ENCODE measurements at regions not wholly inside any gene's neighbourhood (a gene's known extent, or its start where the extent isn't known, plus 50 kb on each side); places are given as distances from the start of the nearest gene placed in this dataset.

- H3K27me3 ChIP-seq (ENCODE audit: low read depth, low read length) = no peaks in the 10 kb centered on the region
Measured at GRCh38 chr3:6717026-6717943, 143.6 kb upstream of the GRM7 start.

GRCh38 chr3:6719999-6720398 is 140.9 kb upstream of the GRM7 start:
- H3K4me1 ChIP-seq (ENCODE audit: control insufficient read depth in 1 of 2, insufficient read depth in 2 of 2, low read length in 2 of 2) = no peaks in the 10 kb centered on the region
- no peak overlapping the region for H3K27ac ChIP-seq (ENCODE audit: low read length)
- H3K9me3 ChIP-seq (ENCODE audit: control insufficient read depth in 1 of 2, low read length in 2 of 2) = no peaks in the 10 kb centered on the region
- H3K36me3 ChIP-seq (ENCODE audit: control insufficient read depth in 1 of 2, insufficient read depth in 2 of 2, low read length in 2 of 2) = no peaks in the 10 kb centered on the region
- no peak overlapping the region for H3K4me3 ChIP-seq (ENCODE audit: low read depth in 1 of 2, low read length in 2 of 2)
- H3K27me3 ChIP-seq (ENCODE audit: low read depth, low read length) = no peaks in the 10 kb centered on the region

More at GRCh38 chr3:6717026-6717943, 143.6 kb upstream of the GRM7 start:
- no peaks in the 10 kb centered on the region for H3K36me3 ChIP-seq (ENCODE audit: control insufficient read depth in 1 of 2, insufficient read depth in 2 of 2, low read length in 2 of 2)
- H3K4me3 ChIP-seq (ENCODE audit: low read depth in 1 of 2, low read length in 2 of 2) = no peak overlapping the region
- no peaks in the 10 kb centered on the region for H3K4me1 ChIP-seq (ENCODE audit: control insufficient read depth in 1 of 2, insufficient read depth in 2 of 2, low read length in 2 of 2)
- no peak overlapping the region for H3K27ac ChIP-seq (ENCODE audit: low read length)
- no peaks in the 10 kb centered on the region for H3K9me3 ChIP-seq (ENCODE audit: control insufficient read depth in 1 of 2, low read length in 2 of 2)

- no peak overlapping the region for H3K4me3 ChIP-seq (ENCODE audit: low read depth in 1 of 2, low read length in 2 of 2)
- H3K4me1 ChIP-seq (ENCODE audit: control insufficient read depth in 1 of 2, insufficient read depth in 2 of 2, low read length in 2 of 2) = no peaks in the 10 kb centered on the region
Measured at GRCh38 chr3:6721491-6721890, 139.4 kb upstream of the GRM7 start.

DNA sequence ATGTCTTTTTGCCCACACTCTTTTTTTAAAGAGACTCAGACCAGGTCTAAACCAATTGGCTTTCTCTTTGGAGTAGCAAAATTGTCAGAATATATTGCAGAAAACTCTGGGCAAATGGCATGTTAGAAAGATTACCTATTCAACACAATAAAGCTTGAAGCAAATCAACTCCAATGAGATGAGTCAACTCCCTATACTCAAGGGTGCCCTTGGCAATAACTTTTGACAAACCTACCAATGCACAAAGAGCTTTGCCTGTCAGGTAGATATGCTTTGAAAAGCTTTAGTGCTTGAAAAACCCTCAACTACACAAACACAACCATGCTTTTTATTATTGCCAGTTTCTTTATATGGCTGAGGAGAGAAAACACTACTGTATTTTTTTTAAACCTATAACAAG is 137.7 kb upstream of the GRM7 start:
- no peaks in the 10 kb centered on the region for H3K36me3 ChIP-seq (ENCODE audit: control insufficient read depth in 1 of 2, insufficient read depth in 2 of 2, low read length in 2 of 2)
- H3K27ac ChIP-seq (ENCODE audit: low read length) = no peak overlapping the region
- no peaks in the 10 kb centered on the region for H3K9me3 ChIP-seq (ENCODE audit: control insufficient read depth in 1 of 2, low read length in 2 of 2)

More at GRCh38 chr3:6721491-6721890, 139.4 kb upstream of the GRM7 start:
- no peaks in the 10 kb centered on the region for H3K36me3 ChIP-seq (ENCODE audit: control insufficient read depth in 1 of 2, insufficient read depth in 2 of 2, low read length in 2 of 2)
- H3K27me3 ChIP-seq (ENCODE audit: low read depth, low read length) = no peaks in the 10 kb centered on the region
- no peak overlapping the region for H3K27ac ChIP-seq (ENCODE audit: low read length)
- H3K9me3 ChIP-seq (ENCODE audit: control insufficient read depth in 1 of 2, low read length in 2 of 2) = no peaks in the 10 kb centered on the region

DNA sequence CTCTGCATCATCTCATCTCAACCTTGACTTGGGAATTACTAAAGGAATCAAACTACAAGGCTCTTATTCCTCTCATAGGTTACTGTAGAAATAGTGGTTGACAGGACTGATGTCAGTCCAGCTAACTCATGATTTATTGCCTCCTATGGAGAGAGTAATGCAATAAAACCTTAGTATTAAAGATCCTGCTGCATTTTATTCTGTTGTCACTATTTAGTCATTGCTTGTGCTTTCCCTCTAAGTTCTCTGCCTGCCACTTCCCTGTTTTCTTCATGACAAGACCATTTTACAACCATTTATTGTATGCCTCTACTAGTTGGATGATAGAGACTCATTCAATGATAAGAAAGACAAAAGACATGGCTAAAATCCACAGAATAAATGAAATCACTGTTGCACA is 134.1 kb upstream of the GRM7 start:
- H3K4me3 ChIP-seq (ENCODE audit: low read depth in 1 of 2, low read length in 2 of 2) = no peak overlapping the region
- H3K9me3 ChIP-seq (ENCODE audit: control insufficient read depth in 1 of 2, low read length in 2 of 2) = peaks cover 0 to 3% of the 10 kb centered on the region in 2 donors
- H3K27ac ChIP-seq (ENCODE audit: low read length) = no peak overlapping the region
- H3K36me3 ChIP-seq (ENCODE audit: control insufficient read depth in 1 of 2, insufficient read depth in 2 of 2, low read length in 2 of 2) = no peaks in the 10 kb centered on the region
- H3K4me1 ChIP-seq (ENCODE audit: control insufficient read depth in 1 of 2, insufficient read depth in 2 of 2, low read length in 2 of 2) = no peaks in the 10 kb centered on the region
- H3K27me3 ChIP-seq (ENCODE audit: low read depth, low read length) = no peaks in the 10 kb centered on the region

More for the DNA sequence above, 137.7 kb upstream of the GRM7 start:
- H3K4me3 ChIP-seq (ENCODE audit: low read depth in 1 of 2, low read length in 2 of 2) = no peak overlapping the region
- no peaks in the 10 kb centered on the region for H3K4me1 ChIP-seq (ENCODE audit: control insufficient read depth in 1 of 2, insufficient read depth in 2 of 2, low read length in 2 of 2)
- H3K27me3 ChIP-seq (ENCODE audit: low read depth, low read length) = no peaks in the 10 kb centered on the region

- H3K9me3 ChIP-seq (ENCODE audit: control insufficient read depth in 1 of 2, low read length in 2 of 2) = peaks cover 0 to 3% of the 10 kb centered on the region in 2 donors
- H3K4me3 ChIP-seq (ENCODE audit: low read depth in 1 of 2, low read length in 2 of 2) = no peak overlapping the region
- no peaks in the 10 kb centered on the region for H3K27me3 ChIP-seq (ENCODE audit: low read depth, low read length)
- H3K27ac ChIP-seq (ENCODE audit: low read length) = no peak overlapping the region
- H3K36me3 ChIP-seq (ENCODE audit: control insufficient read depth in 1 of 2, insufficient read depth in 2 of 2, low read length in 2 of 2) = no peaks in the 10 kb centered on the region
- H3K4me1 ChIP-seq (ENCODE audit: control insufficient read depth in 1 of 2, insufficient read depth in 2 of 2, low read length in 2 of 2) = no peaks in the 10 kb centered on the region
Measured at GRCh38 chr3:6732807-6733206, 128.1 kb upstream of the GRM7 start.

GRCh38 chr3:6733699-6734394 is 127.1 kb upstream of the GRM7 start:
- no peak overlapping the region for H3K4me3 ChIP-seq (ENCODE audit: low read depth in 1 of 2, low read length in 2 of 2)
- peaks cover 0 to 3% of the 10 kb centered on the region in 2 donors for H3K9me3 ChIP-seq (ENCODE audit: control insufficient read depth in 1 of 2, low read length in 2 of 2)
- no peaks in the 10 kb centered on the region for H3K4me1 ChIP-seq (ENCODE audit: control insufficient read depth in 1 of 2, insufficient read depth in 2 of 2, low read length in 2 of 2)
- H3K27ac ChIP-seq (ENCODE audit: low read length) = no peak overlapping the region
- no peaks in the 10 kb centered on the region for H3K36me3 ChIP-seq (ENCODE audit: control insufficient read depth in 1 of 2, insufficient read depth in 2 of 2, low read length in 2 of 2)
- no peaks in the 10 kb centered on the region for H3K27me3 ChIP-seq (ENCODE audit: low read depth, low read length)

- H3K36me3 ChIP-seq (ENCODE audit: control insufficient read depth in 1 of 2, insufficient read depth in 2 of 2, low read length in 2 of 2) = no peaks in the 10 kb centered on the region
- peaks cover 0 to 2% of the 10 kb centered on the region in 2 donors for H3K9me3 ChIP-seq (ENCODE audit: control insufficient read depth in 1 of 2, low read length in 2 of 2)
- H3K4me3 ChIP-seq (ENCODE audit: low read depth in 1 of 2, low read length in 2 of 2) = no peak overlapping the region
- no peak overlapping the region for H3K27ac ChIP-seq (ENCODE audit: low read length)
- no peaks in the 10 kb centered on the region for H3K27me3 ChIP-seq (ENCODE audit: low read depth, low read length)
- H3K4me1 ChIP-seq (ENCODE audit: control insufficient read depth in 1 of 2, insufficient read depth in 2 of 2, low read length in 2 of 2) = no peaks in the 10 kb centered on the region
Measured at GRCh38 chr3:6734395-6734746, 126.5 kb upstream of the GRM7 start.

DNA sequence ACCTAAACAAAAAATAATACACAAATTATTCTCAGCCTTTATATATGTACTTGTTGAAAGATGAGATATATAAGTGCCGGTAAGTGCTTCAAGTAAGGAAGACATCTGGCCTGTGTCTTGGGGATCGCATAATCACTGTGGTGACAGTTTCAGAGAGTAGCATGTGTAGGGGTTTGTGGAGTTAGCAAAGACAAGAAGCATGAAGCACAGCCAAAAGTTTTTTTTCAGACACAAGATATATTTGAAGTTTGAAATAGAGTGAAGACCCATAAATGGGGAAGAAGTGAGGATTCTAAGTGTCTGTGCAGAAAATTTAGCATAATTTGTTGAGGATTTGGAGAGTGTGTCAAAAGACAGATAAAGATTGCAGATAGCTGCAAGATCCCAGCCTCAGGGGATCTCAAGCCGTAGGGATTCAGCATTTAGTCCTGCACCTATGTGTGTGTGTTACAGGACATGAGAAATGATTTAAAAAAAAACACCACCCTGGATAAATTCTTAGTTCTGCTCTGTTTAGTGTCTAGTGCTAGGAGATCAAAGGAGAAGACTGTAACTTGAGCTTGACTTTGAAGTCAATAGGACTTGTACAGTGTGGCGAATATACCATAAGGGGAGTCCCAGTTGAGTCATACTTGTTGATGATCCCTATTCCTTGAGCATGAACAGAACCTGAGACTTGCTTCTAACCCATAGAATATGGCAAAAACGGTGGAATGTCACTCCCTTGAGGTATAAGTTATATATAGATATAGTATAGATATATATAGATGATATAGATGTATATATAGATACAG is 123.9 kb upstream of the GRM7 start:
- Histone ChIP-seq H3K4me1 (ENCODE audit: control insufficient read depth in 1 of 2, insufficient read depth in 2 of 2, low read length in 2 of 2) (no peaks in the 10 kb centered on the region), H3K27ac (ENCODE audit: low read length) (no peak overlapping the region), H3K9me3 (ENCODE audit: control insufficient read depth in 1 of 2, low read length in 2 of 2) (no peaks in the 10 kb centered on the region), H3K27me3 (ENCODE audit: low read depth, low read length) (no peaks in the 10 kb centered on the region), H3K4me3 (ENCODE audit: low read depth in 1 of 2, low read length in 2 of 2) (no peak overlapping the region), H3K36me3 (ENCODE audit: control insufficient read depth in 1 of 2, insufficient read depth in 2 of 2, low read length in 2 of 2) (no peaks in the 10 kb centered on the region)

- no peaks in the 10 kb centered on the region for H3K9me3 ChIP-seq (ENCODE audit: control insufficient read depth in 1 of 2, low read length in 2 of 2)
- no peaks in the 10 kb centered on the region for H3K36me3 ChIP-seq (ENCODE audit: control insufficient read depth in 1 of 2, insufficient read depth in 2 of 2, low read length in 2 of 2)
- H3K4me3 ChIP-seq (ENCODE audit: low read depth in 1 of 2, low read length in 2 of 2) = no peak overlapping the region
- no peak overlapping the region for H3K27ac ChIP-seq (ENCODE audit: low read length)
- no peaks in the 10 kb centered on the region for H3K27me3 ChIP-seq (ENCODE audit: low read depth, low read length)
- no peaks in the 10 kb centered on the region for H3K4me1 ChIP-seq (ENCODE audit: control insufficient read depth in 1 of 2, insufficient read depth in 2 of 2, low read length in 2 of 2)
Measured at GRCh38 chr3:6737630-6738029, 123.3 kb upstream of the GRM7 start.

- Histone ChIP-seq H3K27me3 (ENCODE audit: low read depth, low read length) (no peaks in the 10 kb centered on the region), H3K4me1 (ENCODE audit: control insufficient read depth in 1 of 2, insufficient read depth in 2 of 2, low read length in 2 of 2) (no peaks in the 10 kb centered on the region)
Measured at GRCh38 chr3:6739288-6739687, 121.6 kb upstream of the GRM7 start.

More at GRCh38 chr3:6739288-6739687, 121.6 kb upstream of the GRM7 start:
- Histone ChIP-seq H3K4me3 (ENCODE audit: low read depth in 1 of 2, low read length in 2 of 2) (no peak overlapping the region), H3K36me3 (ENCODE audit: control insufficient read depth in 1 of 2, insufficient read depth in 2 of 2, low read length in 2 of 2) (no peaks in the 10 kb centered on the region), H3K9me3 (ENCODE audit: control insufficient read depth in 1 of 2, low read length in 2 of 2) (no peaks in the 10 kb centered on the region), H3K27ac (ENCODE audit: low read length) (no peak overlapping the region)
